ENCODE measurements at regions not wholly inside any gene's neighbourhood (a gene's known extent, or its start where the extent isn't known, plus 50 kb on each side); places are given as distances from the start of the nearest gene placed in this dataset.

GRCh38 chr5:133741396-133741795, 129.1 kb upstream of the FSTL4 start:
- TF ChIP-seq EP300 (IDR thresholded peaks at IDR 0.05) (no peak), CTCF (IDR thresholded peaks at IDR 0.05) (no peak), POLR2AphosphoS5 (IDR thresholded peaks at IDR 0.05) (no peak), POLR2A (IDR thresholded peaks at IDR 0.05; ENCODE audit: low read depth) (no peak)
